Kidney epithelial cell (primary cell): ENCODE measurements at regions not wholly inside any gene's neighbourhood (a gene's known extent, or its start where the extent isn't known, plus 50 kb on each side); places are given as distances from the start of the nearest gene placed in this dataset.

ENCODE experiments used
- DNase-seq: peaks from one replicate; pipeline ENCODE4 v3.0.0-alpha.2; 2010; ENCODE audit warnings: low read depth
- H3K27me3 ChIP-seq: 2 replicates; pipeline ENCODE4 v1.6.0; 2011; ENCODE audit warnings: low read length; ENCODE audit not compliant: control insufficient read depth, insufficient read depth
- H3K36me3 ChIP-seq: 2 replicates; pipeline ENCODE4 v1.5.1; 2011; ENCODE audit warnings: low read length; ENCODE audit not compliant: control insufficient read depth, insufficient read depth
- H3K4me3 ChIP-seq: 2 replicates; pipeline ENCODE4 v1.5.1; 2011; ENCODE audit warnings: low read depth, mild to moderate bottlenecking, control low read depth, low read length
- CTCF ChIP-seq: IDR thresholded peaks from 2 replicates; pipeline ENCODE4 v1.5.1; 2011; ENCODE audit warnings: mild to moderate bottlenecking, moderate library complexity, low read length, control low read depth, inconsistent platforms; ENCODE audit not compliant: insufficient read depth, poor library complexity, severe bottlenecking

GRCh38 chr11:135036488-135037297 is 624.7 kb upstream of the B3GAT1 start:
- DNase-seq, result no peak
- no peak for TF ChIP-seq CTCF
- no peaks in the 10 kb centered on the region for H3K36me3 ChIP-seq
- no peak overlapping the region for H3K4me3 ChIP-seq
- H3K27me3 ChIP-seq, result no peaks in the 10 kb centered on the region

- no peak overlapping the region for H3K4me3 ChIP-seq
- TF ChIP-seq CTCF, result no peak
- DNase-seq, result no peak
- no peaks in the 10 kb centered on the region for H3K36me3 ChIP-seq
- H3K27me3 ChIP-seq, result no peaks in the 10 kb centered on the region
Observed at GRCh38 chr11:135035282-135035681, 623.2 kb upstream of the B3GAT1 start.

GRCh38 chr11:135033540-135033939 is 621.5 kb upstream of the B3GAT1 start:
- Histone ChIP-seq H3K27me3 (no peaks in the 10 kb centered on the region), H3K36me3 (no peaks in the 10 kb centered on the region), H3K4me3 (no peak overlapping the region)
- no peak for DNase-seq
- TF ChIP-seq CTCF, result peak; percentile 18

GRCh38 chr11:135031205-135031989 is 619.4 kb upstream of the B3GAT1 start:
- no peak overlapping the region for H3K4me3 ChIP-seq
- no peaks in the 10 kb centered on the region for H3K27me3 ChIP-seq
- H3K36me3 ChIP-seq, result no peaks in the 10 kb centered on the region
- no peak for TF ChIP-seq CTCF
- DNase-seq, result no peak

GRCh38 chr11:135027461-135027860 is 615.4 kb upstream of the B3GAT1 start:
- DNase-seq, result peak; percentile 7
- no peak overlapping the region for H3K4me3 ChIP-seq
- no peak for TF ChIP-seq CTCF

More at GRCh38 chr11:135027461-135027860, 615.4 kb upstream of the B3GAT1 start:
- H3K36me3 ChIP-seq, result no peaks in the 10 kb centered on the region
- H3K27me3 ChIP-seq, result no peaks in the 10 kb centered on the region
